Middle frontal gyrus (tissue), 1 donor: ENCODE measurements at regions not wholly inside any gene's neighbourhood (a gene's known extent, or its start where the extent isn't known, plus 50 kb on each side); places are given as distances from the start of the nearest gene placed in this dataset.

ENCODE experiments used
- DNase-seq: peaks from one replicate; pipeline ENCODE4 v3.0.0-alpha.2; 2015; ENCODE audit warnings: low spot score; ENCODE audit errors: extremely low spot score

DNA sequence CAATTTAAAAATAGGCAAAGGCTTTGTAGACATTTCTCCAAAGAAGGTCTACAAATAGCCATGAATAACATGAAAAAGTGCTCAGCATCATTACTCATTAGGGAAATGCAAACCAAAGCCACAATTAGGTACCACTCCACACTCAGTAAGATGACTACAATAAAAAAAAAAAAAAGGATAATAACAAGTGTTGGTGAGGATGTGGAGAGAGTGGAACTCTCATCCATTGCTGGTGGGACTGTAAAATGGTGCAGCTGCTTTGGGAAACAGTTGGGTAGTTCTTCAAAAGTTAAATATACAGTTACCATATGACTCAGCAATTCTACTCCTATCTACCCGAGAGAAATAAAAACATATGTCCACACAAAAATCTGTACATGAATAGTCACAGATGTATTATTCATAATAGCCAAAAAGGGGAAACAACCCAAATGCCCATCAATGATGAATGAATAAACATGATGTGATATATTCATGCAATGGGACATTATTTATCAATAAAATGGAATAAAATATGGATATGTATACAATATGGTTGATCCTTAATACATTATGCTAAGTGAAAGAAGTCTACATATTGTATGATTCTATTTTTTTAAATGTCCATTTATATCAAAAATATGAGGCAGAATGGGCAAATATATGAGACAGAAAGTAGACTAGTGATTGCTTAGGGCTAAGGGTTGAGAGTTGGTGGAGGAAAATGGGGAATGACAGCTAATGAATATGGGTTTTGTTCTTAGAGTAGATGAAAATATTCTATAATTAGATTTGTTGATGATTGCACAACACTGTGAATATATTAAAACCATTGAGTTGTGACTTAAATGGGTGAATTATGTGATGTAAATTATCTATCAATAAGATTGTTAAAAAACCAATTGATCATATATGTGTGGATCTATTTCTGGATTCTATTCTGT, 66.1 kb upstream of the SMAD3 start:
- no peak for DNase-seq

DNA sequence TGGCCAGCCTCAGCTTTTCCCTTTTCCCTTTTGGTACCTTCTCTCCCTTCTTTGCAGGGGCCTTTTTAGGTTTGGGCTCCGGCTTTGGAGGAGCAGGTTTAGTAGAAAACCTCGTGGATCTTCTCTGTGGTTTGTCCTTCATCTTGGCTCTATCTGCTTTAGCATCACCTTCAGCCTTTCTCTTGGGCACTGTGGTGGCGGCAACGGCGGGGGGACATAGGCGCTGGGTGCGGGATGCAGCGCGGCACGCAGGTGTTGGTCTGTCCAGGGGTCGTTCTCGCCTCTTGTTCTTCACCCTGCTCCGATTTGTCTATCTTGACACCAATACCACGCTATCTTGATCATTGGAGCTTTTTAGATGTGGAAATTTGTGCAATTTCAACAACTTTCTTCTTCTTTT, 64.5 kb upstream of the SMAD3 start:
- no peak for DNase-seq

- DNase-seq = no peak
These were observed 63.0 kb upstream of the SMAD3 start for GRCh38 chr15:67002368-67002767.

DNA sequence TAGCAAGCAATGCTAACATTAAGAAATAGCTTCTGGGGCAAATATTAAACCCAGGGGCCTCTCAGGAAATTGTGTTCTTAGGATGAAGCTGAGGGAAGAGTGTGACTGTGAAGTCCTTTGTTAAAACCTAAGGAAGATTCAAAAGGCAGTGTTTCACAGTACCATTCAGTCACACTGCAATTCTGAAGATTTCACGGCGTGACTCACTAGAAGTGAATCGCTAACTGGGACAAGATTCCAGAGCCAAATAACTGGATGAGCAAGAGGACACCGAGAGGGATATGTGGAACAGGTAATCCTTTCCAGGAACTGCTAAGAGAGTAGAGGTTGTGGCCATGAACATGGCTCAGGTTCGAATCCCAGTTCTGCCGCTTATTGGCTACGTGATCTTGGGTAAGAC, 61.8 kb upstream of the SMAD3 start:
- no peak for DNase-seq

- no peak for DNase-seq
These were observed 61.3 kb upstream of the SMAD3 start for GRCh38 chr15:67004142-67004541.

DNA sequence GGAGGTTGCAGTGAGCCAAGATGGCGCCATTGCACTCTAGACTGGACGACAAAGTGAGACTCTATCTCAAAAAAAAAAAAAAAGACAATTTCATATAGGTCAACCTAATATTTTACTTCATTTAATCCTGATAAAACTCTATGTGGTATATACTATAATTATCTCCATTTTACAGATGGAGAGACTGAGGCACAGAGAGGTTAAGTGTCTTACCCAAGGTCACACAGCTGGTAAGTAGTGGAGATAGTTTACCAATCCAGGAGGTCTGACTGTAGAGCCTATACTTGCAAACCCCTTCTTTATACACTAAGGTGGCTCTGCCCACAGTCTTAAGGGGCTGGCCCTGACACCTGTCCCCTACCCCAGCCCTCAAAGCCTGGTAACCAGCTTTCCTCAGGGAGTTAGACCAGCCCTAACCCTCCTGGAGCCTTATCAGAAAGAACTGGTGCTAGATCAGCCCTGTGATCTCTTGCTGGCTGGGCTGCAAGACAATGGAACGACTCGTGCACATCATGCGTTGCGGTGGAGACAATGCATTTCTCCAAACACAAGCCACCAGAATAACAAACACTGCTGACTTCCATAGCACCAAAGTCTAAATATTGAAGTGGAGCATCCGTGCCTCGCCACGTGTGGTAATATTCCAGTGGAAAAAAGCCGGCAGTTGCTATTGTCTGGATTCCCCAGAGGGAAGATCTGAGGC, 60.0 kb upstream of the SMAD3 start:
- no peak for DNase-seq

DNA sequence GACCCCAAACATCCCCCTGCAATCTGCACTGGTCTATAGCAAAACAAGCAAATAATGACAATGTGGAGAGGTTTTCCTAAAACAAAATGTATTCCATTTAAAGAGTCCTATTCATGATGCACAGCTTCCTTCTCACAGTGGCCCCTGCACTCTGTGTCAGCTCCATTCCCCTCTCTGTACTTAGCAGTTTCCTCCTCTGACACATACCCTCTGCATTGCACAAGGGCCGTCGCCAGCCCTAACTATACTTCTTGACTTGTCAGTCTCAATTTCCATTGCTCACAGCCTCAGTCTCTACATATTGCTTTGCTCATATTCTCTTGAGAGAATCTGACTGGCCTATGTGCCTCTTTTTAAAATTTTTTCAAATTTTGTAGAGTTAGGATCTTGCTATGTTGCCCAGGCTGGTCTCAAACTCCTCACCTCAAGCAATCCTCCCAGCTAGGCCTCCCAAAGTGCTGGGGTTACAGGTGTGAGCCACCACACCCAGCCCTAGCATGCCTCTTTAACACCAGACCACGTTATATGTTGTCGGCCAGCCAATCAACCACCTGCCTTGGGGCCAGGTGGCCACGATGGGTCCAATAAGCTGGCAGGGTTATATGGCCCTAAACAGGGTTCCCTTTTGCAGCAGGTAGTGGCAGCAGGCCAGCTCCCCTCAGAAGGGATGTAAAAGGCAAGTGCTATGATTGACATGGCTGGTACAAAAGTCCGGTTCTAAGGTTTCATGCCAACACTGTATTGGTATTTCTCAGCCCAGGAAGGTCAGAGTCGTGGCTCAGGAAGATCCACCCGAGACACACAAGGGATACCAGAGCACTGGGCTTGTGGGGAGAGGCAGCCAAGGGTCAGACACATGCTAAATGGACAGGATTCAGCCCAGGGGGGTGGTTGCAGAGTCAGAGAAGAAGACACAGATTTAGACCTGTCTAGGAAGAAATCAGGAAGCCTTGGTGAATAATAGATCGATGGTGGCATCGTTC, 59.0 kb upstream of the SMAD3 start:
- DNase-seq = no peak

DNA sequence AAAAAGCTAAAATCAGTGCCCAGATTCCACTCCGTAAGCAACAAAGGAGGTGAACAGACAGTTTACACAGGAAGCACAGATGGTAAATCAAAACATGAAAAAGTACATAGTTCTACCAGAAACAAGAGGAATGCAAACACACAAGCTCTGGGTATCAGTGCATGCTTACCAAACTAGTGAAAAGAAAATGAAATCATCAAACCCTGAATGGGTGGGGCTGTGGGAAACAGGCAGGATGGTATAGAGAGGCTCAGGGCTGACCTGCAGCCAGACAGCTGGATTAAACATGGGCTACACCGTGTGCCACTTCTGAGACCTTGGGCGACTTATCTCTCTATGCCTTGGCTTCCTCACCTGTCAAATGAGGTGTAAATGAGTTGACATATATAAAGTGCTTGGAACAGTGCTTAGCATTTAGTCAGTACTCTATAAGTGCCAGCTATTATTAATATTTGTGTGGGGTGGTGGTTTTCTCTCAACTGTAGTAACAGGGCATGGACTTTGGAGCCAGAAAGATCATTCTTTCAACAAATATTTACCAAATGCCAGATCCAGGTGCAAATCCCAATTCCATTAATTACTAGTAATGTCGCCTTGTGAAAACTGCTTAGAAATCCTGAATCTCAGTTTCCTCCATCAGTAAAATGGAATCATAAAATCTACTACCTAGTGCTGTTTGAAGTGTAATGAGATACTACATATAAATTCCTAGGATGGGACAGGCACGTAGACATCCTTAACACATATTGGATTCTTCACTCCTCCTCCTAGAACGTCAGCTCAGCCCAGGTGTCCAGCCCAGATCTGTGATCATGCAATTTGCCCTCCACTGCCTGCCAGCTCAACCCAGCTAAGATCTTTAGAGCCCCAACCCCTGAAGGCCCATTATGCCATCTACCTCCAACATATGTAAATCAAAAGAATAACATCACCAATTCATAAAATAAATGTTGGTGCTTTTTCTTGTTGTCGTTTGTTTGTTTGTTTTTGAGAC, 55.5 kb upstream of the SMAD3 start:
- DNase-seq = no peak

DNA sequence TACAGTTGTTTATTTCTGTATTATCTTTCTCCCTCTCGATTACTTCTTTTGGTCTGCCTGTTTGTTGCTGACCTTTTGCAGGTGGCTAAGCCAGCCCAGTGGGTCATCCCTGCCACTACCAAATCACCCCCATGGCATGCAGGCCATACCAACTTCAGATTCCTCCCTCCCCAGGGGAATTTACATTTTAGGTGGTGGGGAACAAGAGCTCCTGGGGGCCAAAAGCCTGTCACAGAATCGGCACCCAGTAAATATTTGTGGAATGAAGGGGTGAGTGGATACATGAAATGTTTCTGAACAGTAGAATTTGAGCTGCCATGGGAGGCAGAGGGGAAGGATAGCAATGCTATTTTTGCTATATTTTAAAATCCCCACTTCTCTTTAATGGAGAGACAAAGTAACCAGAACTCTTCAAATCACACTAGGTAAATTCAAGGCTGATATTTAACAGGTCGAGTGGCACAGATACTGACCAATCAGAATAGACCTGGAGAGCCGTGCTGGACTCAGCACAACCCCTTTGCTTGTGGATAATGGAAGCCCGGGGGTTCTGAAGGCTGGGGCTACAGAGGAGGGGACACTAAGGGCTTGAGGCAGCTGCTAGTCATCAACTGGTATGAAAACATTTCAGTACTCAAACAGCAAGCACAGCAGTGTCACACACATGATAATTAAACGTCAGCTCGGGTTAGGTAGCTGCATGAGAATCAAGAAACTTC, 54.3 kb upstream of the SMAD3 start:
- DNase-seq = no peak

- DNase-seq = no peak
These were observed 53.8 kb upstream of the SMAD3 start for GRCh38 chr15:67011617-67012005.

GRCh38 chr15:67013696-67014095, 51.7 kb upstream of the SMAD3 start:
- DNase-seq = no peak
